Fibroblast of lung (primary cell): ENCODE measurements at regions not wholly inside any gene's neighbourhood (a gene's known extent, or its start where the extent isn't known, plus 50 kb on each side); places are given as distances from the start of the nearest gene placed in this dataset.

Experiments used
- EZH2 ChIP-seq: IDR thresholded peaks from 2 replicates; pipeline ENCODE4 v1.5.1; 2012; ENCODE audit warnings: low read length, control low read depth, mild to moderate bottlenecking; ENCODE audit errors: missing control alignments
- TF ChIP-seq, protein P1 (sequence below), 2 donors: IDR thresholded peaks in 1 of 2; conservative IDR thresholded peaks in 1 of 2; 1 replicate in 1 of 2; 2 replicates in 1 of 2; pipeline ENCODE4 v1.5.1; 2011 to 2012; ENCODE audit warnings: low read length in 2 of 2, control low read depth in 1 of 2, inconsistent platforms in 1 of 2, low read depth in 1 of 2, mild to moderate bottlenecking in 1 of 2

DNA sequence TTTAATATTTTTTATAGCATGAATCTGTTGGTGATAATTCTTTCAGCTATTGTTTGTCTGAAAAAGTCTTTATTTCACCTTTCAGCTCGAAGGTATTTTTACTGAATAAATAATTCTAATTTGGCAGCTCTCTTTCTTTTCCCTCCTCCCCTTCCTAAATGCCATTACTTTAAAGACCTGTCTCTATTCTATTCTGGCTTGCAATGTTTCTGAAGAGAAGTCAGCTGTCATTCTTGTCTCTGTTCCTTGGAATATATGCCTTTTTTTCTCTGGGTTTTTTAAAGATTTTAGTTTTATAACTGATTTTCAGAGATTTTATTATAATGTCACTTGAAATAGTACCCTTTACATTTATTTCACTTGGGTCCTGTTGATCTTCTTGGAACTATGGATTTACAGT, 237.9 kb upstream of the DAAM1 start:
- TF ChIP-seq, protein P1, sequence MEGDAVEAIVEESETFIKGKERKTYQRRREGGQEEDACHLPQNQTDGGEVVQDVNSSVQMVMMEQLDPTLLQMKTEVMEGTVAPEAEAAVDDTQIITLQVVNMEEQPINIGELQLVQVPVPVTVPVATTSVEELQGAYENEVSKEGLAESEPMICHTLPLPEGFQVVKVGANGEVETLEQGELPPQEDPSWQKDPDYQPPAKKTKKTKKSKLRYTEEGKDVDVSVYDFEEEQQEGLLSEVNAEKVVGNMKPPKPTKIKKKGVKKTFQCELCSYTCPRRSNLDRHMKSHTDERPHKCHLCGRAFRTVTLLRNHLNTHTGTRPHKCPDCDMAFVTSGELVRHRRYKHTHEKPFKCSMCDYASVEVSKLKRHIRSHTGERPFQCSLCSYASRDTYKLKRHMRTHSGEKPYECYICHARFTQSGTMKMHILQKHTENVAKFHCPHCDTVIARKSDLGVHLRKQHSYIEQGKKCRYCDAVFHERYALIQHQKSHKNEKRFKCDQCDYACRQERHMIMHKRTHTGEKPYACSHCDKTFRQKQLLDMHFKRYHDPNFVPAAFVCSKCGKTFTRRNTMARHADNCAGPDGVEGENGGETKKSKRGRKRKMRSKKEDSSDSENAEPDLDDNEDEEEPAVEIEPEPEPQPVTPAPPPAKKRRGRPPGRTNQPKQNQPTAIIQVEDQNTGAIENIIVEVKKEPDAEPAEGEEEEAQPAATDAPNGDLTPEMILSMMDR (conservative IDR thresholded peaks at IDR 0.05 in 1 of 2, IDR thresholded peaks at IDR 0.05 in 1 of 2; ENCODE audit: low read depth in 1 of 2, low read length in 2 of 2) = no peak
- TF ChIP-seq EZH2 = no peak
